ENCODE measurements at regions not wholly inside any gene's neighbourhood (a gene's known extent, or its start where the extent isn't known, plus 50 kb on each side); places are given as distances from the start of the nearest gene placed in this dataset.

DNA sequence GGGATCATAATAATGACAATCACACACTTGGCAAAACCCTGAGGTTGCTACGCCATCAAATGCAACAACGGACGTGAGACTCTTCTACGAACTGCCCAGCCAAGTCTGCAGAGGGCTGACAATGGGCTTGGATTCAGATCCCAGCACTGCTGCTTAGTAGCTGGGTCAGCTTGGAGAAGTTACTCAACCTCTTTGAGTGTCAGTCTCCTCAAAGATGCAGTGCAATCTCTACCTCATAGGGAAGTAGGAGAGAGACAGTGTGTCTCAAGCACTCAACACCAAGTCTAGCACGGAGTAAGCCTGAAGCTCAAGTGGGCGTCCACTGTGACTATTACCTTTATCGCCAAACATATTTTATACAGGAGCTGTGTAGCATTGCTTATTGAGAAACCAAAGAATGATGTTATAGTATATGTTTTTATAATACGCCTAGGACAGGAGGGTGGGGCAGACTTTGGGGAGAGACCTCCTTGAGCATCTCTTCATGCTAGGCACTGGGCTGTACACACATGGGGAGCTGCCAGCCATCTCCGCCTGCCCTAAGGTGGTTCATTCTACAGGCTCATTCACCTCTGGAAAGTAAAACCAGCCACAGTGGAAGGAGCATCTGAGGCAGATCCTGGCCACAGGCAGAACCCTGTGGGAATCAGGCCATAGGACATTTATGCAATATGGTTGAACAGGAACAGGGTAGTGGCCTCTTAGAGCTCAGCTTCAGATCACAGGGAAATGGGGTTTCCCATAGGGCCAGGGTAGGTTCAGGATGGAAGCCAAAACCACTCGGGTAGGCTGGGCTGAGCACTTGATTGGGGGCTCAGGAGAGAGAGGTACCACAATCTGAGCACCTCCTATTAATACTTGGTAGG, 160.2 kb downstream of the MRPL14 start:
- no peak for DNase-seq

DNA sequence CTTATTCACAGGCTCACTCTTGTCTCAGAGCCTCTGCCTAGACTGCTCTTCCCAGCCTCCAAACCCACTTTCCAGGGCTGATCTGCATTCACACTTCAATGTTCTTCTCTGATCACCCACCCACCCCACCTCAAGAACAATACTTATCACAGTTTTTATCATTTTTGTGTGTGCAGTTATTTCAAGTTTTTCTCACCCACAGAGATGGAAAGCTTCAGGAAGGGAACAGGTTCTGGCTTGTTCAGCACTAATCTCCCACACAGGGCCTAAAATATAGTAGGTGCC, 160.9 kb downstream of the MRPL14 start:
- DNase-seq: no peak

- DNase-seq: no peak
Observed at GRCh38 chr6:43965628-43966373, 161.5 kb downstream of the MRPL14 start.

- DNase-seq: no peak
Observed at GRCh38 chr6:43964659-43965570, 162.3 kb downstream of the MRPL14 start.

- DNase-seq: no peak
Observed at GRCh38 chr6:43963877-43964658, 163.2 kb downstream of the MRPL14 start.

GRCh38 chr6:43963203-43963602, 164.0 kb downstream of the MRPL14 start:
- no peak for DNase-seq

DNA sequence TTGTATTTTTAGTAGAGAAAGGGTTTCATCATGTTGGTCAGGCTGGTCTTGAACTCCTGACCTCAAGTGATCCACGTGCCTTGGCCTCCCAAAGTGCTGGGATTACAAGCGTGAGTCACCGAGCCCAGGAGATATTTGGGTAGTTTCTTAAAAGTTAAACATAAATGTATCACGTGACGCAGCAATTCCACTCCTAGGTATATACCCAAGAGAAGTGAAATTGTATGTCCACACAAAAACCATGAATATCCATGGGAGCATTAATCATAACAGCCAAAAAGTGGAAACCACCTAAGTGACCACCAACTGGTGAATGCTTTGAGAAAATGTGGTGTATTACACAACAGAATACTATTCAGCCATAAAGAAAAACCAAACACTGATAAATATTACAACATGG, 164.8 kb downstream of the MRPL14 start:
- no peak for DNase-seq

DNA sequence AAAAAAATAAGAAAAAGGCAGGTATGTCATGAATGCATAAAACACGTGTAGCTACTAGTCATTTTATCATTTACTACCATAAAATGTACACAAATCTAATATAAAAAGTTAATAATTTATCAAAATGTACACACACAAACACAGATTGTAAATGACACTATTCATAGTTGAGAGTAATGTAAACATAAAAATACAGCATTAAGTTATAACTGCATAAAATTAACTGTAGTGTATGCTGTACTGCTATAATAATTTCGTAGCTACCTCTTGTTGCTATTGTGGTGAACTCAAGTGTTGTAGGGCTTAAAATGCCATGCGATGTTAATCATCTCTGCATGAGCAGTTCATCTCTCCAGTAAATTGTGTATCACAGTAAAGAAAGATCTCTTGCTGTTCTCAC, 170.0 kb downstream of the MRPL14 start:
- DNase-seq: no peak

DNA sequence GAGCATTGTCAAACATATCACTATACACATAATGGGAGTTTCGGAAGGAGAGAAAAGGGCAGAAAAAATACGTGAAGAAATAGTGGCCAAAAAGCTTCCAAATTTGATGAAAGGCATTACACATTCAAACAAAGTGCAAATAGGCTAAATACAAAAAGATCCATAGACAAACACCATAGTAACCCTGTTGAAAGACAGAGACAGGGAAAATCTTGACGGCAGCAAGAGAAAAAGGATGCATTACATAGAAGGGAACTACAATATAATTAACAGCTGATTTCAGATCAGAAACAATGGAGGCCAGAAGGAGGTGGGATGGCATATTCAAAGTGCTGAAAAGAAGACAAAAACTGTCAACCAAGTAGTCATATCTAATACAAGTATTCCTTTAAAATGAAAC, 170.8 kb downstream of the MRPL14 start:
- DNase-seq: no peak

- DNase-seq: no peak
Observed at GRCh38 chr6:43954311-43955131, 172.7 kb downstream of the MRPL14 start.

DNA sequence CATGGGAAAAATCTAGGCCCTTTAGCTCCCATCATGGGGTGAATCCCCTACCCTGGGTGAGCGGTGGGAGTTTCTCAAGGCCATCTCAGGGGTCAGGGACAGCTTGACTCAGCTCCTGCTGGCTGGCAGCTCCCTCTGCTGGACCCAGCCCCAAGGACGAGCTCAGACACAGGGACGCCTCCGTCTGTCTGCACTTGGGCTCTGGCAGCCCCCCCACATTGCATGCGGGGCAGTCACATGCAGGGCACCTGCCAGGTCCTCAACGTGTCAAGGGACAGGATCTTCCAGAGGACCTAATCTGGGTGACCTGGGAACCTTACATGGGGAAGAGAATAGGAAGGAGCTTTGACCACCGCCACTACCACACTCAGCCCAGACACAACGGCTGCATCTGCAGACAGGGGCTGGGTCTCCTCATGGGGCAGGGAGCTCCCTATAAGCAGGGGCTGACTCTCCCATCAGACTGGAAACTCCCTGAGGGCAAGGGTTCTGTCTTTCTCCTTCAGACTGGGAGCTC, 173.4 kb downstream of the MRPL14 start:
- peak; percentile 29 for DNase-seq

- no peak for DNase-seq
Observed at GRCh38 chr6:43953256-43953655, 174.0 kb downstream of the MRPL14 start.

DNA sequence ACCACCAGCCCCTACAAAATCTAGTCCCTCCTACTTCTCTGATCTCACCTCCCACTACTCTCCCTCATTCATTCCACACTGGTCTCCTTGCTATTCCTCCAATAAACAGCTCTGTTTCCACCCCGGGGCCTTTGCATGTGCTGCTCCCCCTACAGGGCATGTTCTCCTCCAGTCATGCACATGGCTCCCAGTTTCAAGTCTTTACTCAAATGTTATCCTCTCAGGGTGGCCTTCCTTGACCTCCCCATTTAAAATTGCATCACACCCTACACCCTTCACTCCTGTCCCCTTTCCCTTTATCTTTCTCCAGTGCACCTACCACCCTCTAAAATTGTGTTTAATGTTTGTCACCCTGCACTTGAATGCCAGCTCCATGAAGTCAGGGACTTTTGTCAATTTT, 174.5 kb downstream of the MRPL14 start:
- peak; percentile 20 for DNase-seq

DNA sequence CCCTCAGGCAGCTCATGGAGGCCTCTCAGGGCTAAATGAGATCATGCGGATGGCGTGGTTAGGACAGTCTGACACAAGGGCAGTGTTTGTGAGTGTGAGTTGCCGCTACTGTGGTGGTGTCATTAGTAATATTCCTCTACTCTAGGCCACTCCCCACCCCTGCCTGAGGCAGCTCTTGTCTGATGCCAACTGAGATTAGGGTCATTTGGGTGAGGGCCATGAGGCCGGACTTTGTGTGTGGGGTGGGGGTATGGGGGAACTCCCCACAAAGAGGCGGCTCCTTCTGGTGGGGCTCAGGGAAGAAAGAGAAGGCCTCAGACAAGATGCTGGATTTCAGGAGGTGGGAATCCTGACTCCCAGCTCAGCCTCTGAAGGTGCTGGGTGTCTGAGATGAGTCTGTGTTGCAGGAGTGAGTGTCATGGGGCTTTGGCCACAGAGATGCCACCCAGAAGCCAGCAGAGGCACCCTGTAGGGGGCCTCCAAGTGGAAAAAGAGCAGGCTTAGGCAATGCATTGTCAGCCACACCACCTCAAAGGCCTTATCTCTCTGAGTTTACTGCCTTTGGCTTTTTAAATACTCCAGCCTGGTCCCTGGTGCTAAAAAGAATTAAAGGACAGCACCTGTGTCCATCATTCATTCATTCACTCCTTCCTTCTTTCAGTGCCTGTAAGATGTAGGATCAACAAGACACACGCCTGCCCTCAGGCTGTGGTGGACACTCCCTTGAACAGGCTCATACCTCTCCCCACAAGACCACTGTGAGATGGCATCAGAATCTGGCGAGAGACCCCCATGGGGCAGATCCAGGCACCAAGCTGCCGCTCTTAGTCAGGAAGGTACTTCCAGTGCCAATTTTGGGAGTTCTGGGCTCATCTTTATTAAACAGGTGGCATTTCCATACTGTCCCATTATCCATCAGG, 175.2 kb downstream of the MRPL14 start:
- DNase-seq: no peak

DNA sequence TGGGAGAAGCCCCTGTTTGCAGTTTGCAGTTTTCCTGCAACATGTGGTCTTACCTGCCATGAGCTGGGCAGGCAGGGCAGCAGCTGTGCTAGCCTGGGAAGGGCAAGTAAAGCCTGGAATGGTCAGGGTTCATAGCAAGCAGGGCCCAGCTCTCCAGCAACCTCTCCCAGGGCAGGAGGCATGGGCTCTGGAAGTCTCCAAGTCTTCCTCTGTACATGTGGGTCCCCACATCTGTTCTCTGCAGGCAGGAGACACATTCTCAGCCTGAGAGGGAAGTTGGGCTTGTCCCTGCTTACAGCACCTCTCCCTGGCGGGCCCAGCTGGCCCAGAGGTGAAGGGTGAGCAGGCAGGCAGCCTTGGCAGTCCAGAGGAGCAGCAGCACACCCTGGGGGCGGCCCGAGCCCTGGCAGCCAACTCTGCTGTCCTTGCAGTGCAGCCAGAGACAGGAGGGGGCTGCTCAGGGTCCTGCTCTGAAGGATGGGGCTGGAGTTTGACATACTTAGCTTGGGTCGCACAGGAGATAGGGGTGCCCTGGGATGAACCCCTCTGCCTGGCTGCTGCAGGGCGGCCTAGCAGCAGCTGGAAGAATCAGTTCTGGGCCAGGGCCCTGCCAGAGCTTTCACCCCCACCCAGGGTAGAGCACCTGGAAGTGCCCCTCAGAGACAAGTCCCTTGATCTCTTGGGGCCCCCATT, 176.0 kb downstream of the MRPL14 start:
- DNase-seq: peak; percentile 33

GRCh38 chr6:43950731-43951062, 176.6 kb downstream of the MRPL14 start:
- DNase-seq: no peak

- DNase-seq: no peak
Observed at GRCh38 chr6:43950051-43950605, 177.1 kb downstream of the MRPL14 start.

DNA sequence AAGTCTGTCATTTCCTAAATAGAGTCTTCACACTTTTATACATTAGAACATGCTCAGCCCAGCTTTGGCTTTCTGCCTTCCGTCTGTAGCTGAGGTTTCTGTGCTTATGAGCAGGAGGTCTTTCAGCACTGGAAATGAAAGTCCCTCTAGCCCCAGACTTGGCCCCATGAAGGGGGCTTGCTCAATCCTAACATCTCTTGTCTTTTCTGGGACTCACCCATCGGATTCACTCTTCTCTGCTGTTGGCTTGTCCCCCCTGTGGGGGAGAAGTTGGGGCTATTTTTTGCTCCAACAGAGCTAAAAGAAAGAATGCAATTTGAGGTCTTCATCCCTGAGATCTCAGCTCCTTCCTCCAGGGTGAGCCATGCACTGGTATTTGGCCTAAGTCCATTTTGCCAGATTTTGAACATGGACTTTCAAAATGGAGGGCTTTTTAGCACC, 177.7 kb downstream of the MRPL14 start:
- no peak for DNase-seq

Measured in dermis blood vessel endothelial cell (primary cell).